Keratinocyte (primary cell): ENCODE measurements at regions not wholly inside any gene's neighbourhood (a gene's known extent, or its start where the extent isn't known, plus 50 kb on each side); places are given as distances from the start of the nearest gene placed in this dataset.
A peak's percentile ranks its signal among the peaks of the same experiment; 100 is the strongest.

Source experiments
- DNase-seq: peaks from one replicate; pipeline ENCODE4 v3.0.0-alpha.2; 2011; ENCODE audit warnings: low read depth, missing footprints, low spot score
- FAIRE-seq: peaks from 2 replicates; lab custom pipeline; 2011; peaks lifted over from hg19 to GRCh38; lab: Jason Lieb, UNC
- H2AFZ ChIP-seq: 2 replicates; pipeline ENCODE4 v1.6.0; 2012; ENCODE audit warnings: low read length, control low read depth, inconsistent platforms; ENCODE audit not compliant: control insufficient read depth
- H3K27ac ChIP-seq: 2 replicates; pipeline ENCODE4 v1.5.1; 2011; ENCODE audit warnings: low read length; ENCODE audit not compliant: control insufficient read depth, insufficient read depth
- H3K27me3 ChIP-seq: 3 replicates; pipeline ENCODE4 v1.6.0; 2011; ENCODE audit warnings: low read length; ENCODE audit not compliant: control insufficient read depth, insufficient read depth; ENCODE audit errors: extremely low read depth
- H3K36me3 ChIP-seq, 2 experiments: 2 replicates in 1 of 2; 3 replicates in 1 of 2; pipeline ENCODE4 v1.5.1; 2011; ENCODE audit warnings: low read length in 2 of 2, mild to moderate bottlenecking in 1 of 2; ENCODE audit not compliant: control insufficient read depth in 2 of 2, insufficient read depth in 2 of 2; ENCODE audit errors: extremely low read depth in 1 of 2
- H3K4me1 ChIP-seq: 3 replicates; pipeline ENCODE4 v1.5.1; 2011; ENCODE audit warnings: low read length; ENCODE audit not compliant: control insufficient read depth, insufficient read depth; ENCODE audit errors: extremely low read depth
- H3K4me2 ChIP-seq: 3 replicates; pipeline ENCODE4 v1.6.0; 2011; ENCODE audit warnings: low read depth, low read length; ENCODE audit not compliant: control insufficient read depth, insufficient read depth; ENCODE audit errors: extremely low read depth
- H3K4me3 ChIP-seq, 3 experiments: fragments of 200-600 bp in 1 of 3; sonication (generic) in 1 of 3; 2 replicates in 2 of 3; 3 replicates in 1 of 3; pipeline ENCODE4 v1.5.1; 2011 to 2016; ENCODE audit warnings: low read length in 3 of 3, mild to moderate bottlenecking in 3 of 3, control low read depth in 2 of 3, inconsistent platforms in 1 of 3, low read depth in 1 of 3, mixed read lengths in 1 of 3, mixed run types in 1 of 3, moderate library complexity in 1 of 3; ENCODE audit not compliant: control insufficient read depth in 2 of 3, insufficient read depth in 2 of 3; ENCODE audit errors: extremely low read depth in 1 of 3
- H3K79me2 ChIP-seq: 2 replicates; pipeline ENCODE4 v1.6.0; 2012; ENCODE audit warnings: low read length; ENCODE audit not compliant: control insufficient read depth, insufficient read depth
- H3K9ac ChIP-seq: 3 replicates; pipeline ENCODE4 v1.6.0; 2011; ENCODE audit warnings: low read length; ENCODE audit not compliant: control insufficient read depth, insufficient read depth; ENCODE audit errors: extremely low read depth
- H3K9me1 ChIP-seq: 3 replicates; pipeline ENCODE4 v1.6.0; 2011; ENCODE audit warnings: low read length; ENCODE audit not compliant: control insufficient read depth, insufficient read depth; ENCODE audit errors: extremely low read depth
- H3K9me3 ChIP-seq: 2 replicates; pipeline ENCODE4 v1.5.1; 2012; ENCODE audit warnings: low read depth, low read length; ENCODE audit not compliant: control insufficient read depth
- H4K20me1 ChIP-seq: 3 replicates; pipeline ENCODE4 v1.6.0; 2011; ENCODE audit warnings: low read length; ENCODE audit not compliant: control insufficient read depth, insufficient read depth; ENCODE audit errors: extremely low read depth
- EZH2 ChIP-seq: IDR thresholded peaks from one replicate; pipeline ENCODE4 v1.6.1; 2012; ENCODE audit warnings: inconsistent platforms, mild to moderate bottlenecking, low read length, moderate library complexity
- dilution Hi-C: fragments of 300-500 bp; cut with MboI; formaldehyde crosslinking; loops from one replicate; pipeline ENCODE4 v1.7.0; 2020; ENCODE audit warnings: low sequenced_read_pairs; ENCODE audit not compliant: extremely low pct_ligation_motif_present
- TF ChIP-seq, protein P1 (sequence below), 3 experiments: IDR thresholded peaks in 1 of 3; conservative IDR thresholded peaks in 1 of 3; optimal IDR thresholded peaks in 1 of 3; 2 replicates in 2 of 3; 3 replicates in 1 of 3; pipeline versions ENCODE3 to v1.5.1; 2011; ENCODE audit warnings: low read length in 3 of 3, mild to moderate bottlenecking in 3 of 3, moderate library complexity in 2 of 3, control low read depth in 1 of 3, inconsistent platforms in 1 of 3; ENCODE audit not compliant: insufficient read depth in 2 of 3; ENCODE audit errors: extremely low read depth in 1 of 3

DNA sequence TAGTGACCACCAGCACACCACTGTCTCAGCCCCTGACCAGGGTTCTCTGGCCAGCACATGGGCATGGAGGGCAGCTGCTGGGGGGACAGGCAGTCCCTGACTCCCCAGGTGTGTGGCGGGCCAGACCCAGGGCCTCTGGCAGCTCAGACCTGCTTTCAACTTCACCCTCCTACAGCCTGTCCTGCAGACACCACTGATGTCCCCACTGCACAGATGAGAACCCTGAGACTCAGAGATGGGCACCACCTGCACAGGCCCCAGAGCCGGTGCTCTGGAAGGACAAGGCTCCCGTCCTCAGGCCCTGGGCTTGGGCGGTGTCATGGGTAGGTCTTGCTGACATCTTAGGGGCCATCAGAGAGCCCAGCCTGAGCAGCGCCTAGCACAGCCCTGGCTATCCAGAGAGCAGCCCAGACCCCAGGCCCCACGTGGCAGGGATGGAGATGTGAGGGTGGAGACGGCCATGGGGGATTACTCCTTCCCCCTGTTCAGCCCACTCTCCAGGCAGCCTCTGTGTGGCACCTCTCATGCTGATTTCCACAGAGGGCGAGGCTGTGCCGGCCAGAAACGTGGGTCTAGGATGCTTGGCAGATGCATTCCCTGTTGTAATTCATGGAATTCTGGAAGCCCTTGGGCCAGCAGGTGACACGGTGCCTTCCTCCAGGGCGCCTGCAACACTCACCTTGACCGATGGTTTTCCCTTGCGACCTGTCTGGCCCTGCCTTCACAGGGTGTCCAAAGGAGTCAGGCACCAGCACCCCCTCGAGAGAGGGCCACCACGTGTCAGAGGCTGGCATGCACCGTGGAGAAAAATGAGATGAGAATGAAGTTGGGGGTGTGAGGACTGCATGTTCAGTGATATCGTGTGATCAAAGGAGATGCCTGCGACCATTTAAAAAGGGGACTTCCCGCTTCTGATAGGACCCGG is 61.2 kb upstream of the GLI2 start:
- FAIRE-seq (no peak), DNase-seq (no peak)
- no peaks in the 10 kb centered on the region for H4K20me1 ChIP-seq
- H3K4me3 ChIP-seq: no peak overlapping the region
- no peak overlapping the region for H2AFZ ChIP-seq
- H3K27me3 ChIP-seq: peaks cover 25% of the 10 kb centered on the region
- no peak overlapping the region for H3K4me2 ChIP-seq
- no peaks in the 10 kb centered on the region for H3K4me1 ChIP-seq
- H3K9me3 ChIP-seq: no peaks in the 10 kb centered on the region
- no peak overlapping the region for H3K9ac ChIP-seq
- H3K27ac ChIP-seq: no peak overlapping the region
- dilution Hi-C loops: no loop called here
- H3K36me3 ChIP-seq: no peaks in the 10 kb centered on the region
- no peaks in the 10 kb centered on the region for H3K79me2 ChIP-seq
- TF ChIP-seq, protein P1, sequence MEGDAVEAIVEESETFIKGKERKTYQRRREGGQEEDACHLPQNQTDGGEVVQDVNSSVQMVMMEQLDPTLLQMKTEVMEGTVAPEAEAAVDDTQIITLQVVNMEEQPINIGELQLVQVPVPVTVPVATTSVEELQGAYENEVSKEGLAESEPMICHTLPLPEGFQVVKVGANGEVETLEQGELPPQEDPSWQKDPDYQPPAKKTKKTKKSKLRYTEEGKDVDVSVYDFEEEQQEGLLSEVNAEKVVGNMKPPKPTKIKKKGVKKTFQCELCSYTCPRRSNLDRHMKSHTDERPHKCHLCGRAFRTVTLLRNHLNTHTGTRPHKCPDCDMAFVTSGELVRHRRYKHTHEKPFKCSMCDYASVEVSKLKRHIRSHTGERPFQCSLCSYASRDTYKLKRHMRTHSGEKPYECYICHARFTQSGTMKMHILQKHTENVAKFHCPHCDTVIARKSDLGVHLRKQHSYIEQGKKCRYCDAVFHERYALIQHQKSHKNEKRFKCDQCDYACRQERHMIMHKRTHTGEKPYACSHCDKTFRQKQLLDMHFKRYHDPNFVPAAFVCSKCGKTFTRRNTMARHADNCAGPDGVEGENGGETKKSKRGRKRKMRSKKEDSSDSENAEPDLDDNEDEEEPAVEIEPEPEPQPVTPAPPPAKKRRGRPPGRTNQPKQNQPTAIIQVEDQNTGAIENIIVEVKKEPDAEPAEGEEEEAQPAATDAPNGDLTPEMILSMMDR (optimal IDR thresholded peaks at IDR 0.05 in 1 of 3, IDR thresholded peaks at IDR 0.05 in 1 of 3, conservative IDR thresholded peaks at IDR 0.05 in 1 of 3; ENCODE audit: extremely low read depth in 1 of 3, insufficient read depth in 2 of 3, low read length in 3 of 3): no peak
- no peak for TF ChIP-seq EZH2
- no peaks in the 10 kb centered on the region for H3K9me1 ChIP-seq

DNA sequence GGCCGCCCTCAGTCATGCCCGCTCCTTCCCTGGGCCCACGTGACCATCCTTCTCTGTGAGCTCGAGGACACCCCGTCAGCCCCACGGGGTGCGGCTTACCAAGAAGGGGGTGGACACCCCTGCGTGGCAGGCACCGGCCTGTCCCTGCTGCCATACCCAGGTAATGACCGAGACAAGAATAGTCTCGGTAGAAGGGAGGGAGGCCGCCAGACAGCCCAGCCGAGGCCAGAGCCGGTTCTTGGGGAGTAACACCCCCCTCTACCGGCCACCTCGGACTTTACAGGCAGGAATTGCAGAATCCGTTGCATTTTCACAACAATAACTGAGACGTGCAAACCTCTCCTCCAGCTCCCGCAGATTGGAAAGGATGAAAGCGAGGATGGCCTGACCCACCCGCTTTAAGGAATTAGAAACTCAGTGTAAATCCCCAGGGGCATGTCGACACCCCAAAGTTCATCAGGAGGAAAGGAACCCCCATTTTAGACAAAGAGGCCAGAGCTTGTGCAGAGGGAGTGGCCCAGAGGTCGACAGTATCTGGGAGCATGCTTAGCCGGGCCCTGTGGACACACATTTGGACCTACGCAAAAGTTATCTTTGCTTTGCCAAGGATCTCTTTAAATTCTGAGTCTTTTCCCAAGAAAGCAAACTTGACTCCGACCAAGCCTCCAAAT is 60.1 kb upstream of the GLI2 start:
- no peaks in the 10 kb centered on the region for H4K20me1 ChIP-seq
- H3K4me1 ChIP-seq: no peaks in the 10 kb centered on the region
- DNase-seq: peak; percentile 28
- peaks cover 20% of the 10 kb centered on the region for H3K27me3 ChIP-seq
- H3K79me2 ChIP-seq: no peaks in the 10 kb centered on the region
- H3K9ac ChIP-seq: no peak overlapping the region
- no peaks in the 10 kb centered on the region for H3K36me3 ChIP-seq
- TF ChIP-seq EZH2: no peak
- TF ChIP-seq, protein P1 (optimal IDR thresholded peaks at IDR 0.05 in 1 of 3, IDR thresholded peaks at IDR 0.05 in 1 of 3, conservative IDR thresholded peaks at IDR 0.05 in 1 of 3; ENCODE audit: extremely low read depth in 1 of 3, insufficient read depth in 2 of 3, low read length in 3 of 3): peak; percentile 78 to 88 (median 82)
- no peak overlapping the region for H2AFZ ChIP-seq
- no peaks in the 10 kb centered on the region for H3K9me3 ChIP-seq
- H3K27ac ChIP-seq: no peak overlapping the region
- peak overlapping the region; percentile 42 for H3K4me2 ChIP-seq
- dilution Hi-C loops: no loop called here
- H3K9me1 ChIP-seq: no peaks in the 10 kb centered on the region
- H3K4me3 ChIP-seq: no peak overlapping the region
- FAIRE-seq: peak; percentile 36
